Endodermal cell (in vitro differentiated cells): ENCODE measurements at regions not wholly inside any gene's neighbourhood (a gene's known extent, or its start where the extent isn't known, plus 50 kb on each side); places are given as distances from the start of the nearest gene placed in this dataset.

Experiments
- DNase-seq: peaks from one replicate; pipeline ENCODE4 v3.0.0-alpha.2; 2017
- H3K27ac ChIP-seq: 2 replicates; pipeline ENCODE4 v1.5.1; 2013; ENCODE audit warnings: mild to moderate bottlenecking, low read depth, low read length, moderate library complexity
- H3K27me3 ChIP-seq: 2 replicates; pipeline ENCODE4 v1.6.1; 2013; ENCODE audit warnings: mild to moderate bottlenecking, low read length, moderate library complexity; ENCODE audit not compliant: insufficient read depth, control insufficient read depth, poor library complexity, severe bottlenecking
- H3K36me3 ChIP-seq: 2 replicates; pipeline ENCODE4 v1.7.0; 2013; ENCODE audit warnings: mild to moderate bottlenecking, low read length, moderate library complexity; ENCODE audit not compliant: control insufficient read depth, insufficient read depth
- H3K4me1 ChIP-seq: one replicate; pipeline ENCODE4 v1.7.0; 2013; ENCODE audit warnings: low read length; ENCODE audit not compliant: control insufficient read depth, insufficient read depth
- H3K4me3 ChIP-seq: 2 replicates; pipeline ENCODE4 v1.5.1; 2013; ENCODE audit warnings: mild to moderate bottlenecking, low read length, moderate library complexity
- H3K9ac ChIP-seq: 2 replicates; pipeline ENCODE4 v1.6.1; 2013; ENCODE audit warnings: mild to moderate bottlenecking, low read length, moderate library complexity; ENCODE audit not compliant: poor library complexity, severe bottlenecking; ENCODE audit errors: extremely low read depth
- H3K9me3 ChIP-seq: 2 replicates; pipeline ENCODE4 v1.6.1; 2013; ENCODE audit warnings: mild to moderate bottlenecking, low read length, moderate library complexity; ENCODE audit not compliant: control insufficient read depth
- H3K27ac Mint-ChIP-seq: 2 replicates; pipeline ENCODE4 v1.8.0; 2020; ENCODE audit warnings: mixed read lengths
- H3K27me3 Mint-ChIP-seq: 2 replicates; pipeline ENCODE4 v1.8.0; 2021; ENCODE audit warnings: mild to moderate bottlenecking, mixed read lengths; ENCODE audit not compliant: insufficient read depth
- H3K36me3 Mint-ChIP-seq: 2 replicates; pipeline ENCODE4 v1.8.0; 2020; ENCODE audit warnings: low read depth, mixed read lengths
- H3K4me1 Mint-ChIP-seq: 2 replicates; pipeline ENCODE4 v1.8.0; 2020; ENCODE audit warnings: mixed read lengths
- H3K4me3 Mint-ChIP-seq: 2 replicates; pipeline ENCODE4 v1.8.0; 2020; ENCODE audit warnings: mild to moderate bottlenecking, moderate library complexity, mixed read lengths
- H3K9me3 Mint-ChIP-seq: 2 replicates; pipeline ENCODE4 v1.8.0; 2020; ENCODE audit warnings: mild to moderate bottlenecking, mixed read lengths
- WGBS, 2 experiments: methylation state at CpG; one replicate each; pipeline versions ENCODE4 v1.1.5 to v1.1.7; 2013; ENCODE audit warnings: missing lambda C conversion rate in 2 of 2, mixed read lengths in 1 of 2; ENCODE audit not compliant: insufficient coverage in 1 of 2, insufficient read length in 1 of 2; 5-methylcytosine and 5-hydroxymethylcytosine counted together
- TF ChIP-seq, protein P1 (sequence below): fragments of 200-600 bp; sonication (generic); conservative IDR thresholded peaks from 2 replicates; pipeline ENCODE4 v1.5.0; 2021; ENCODE audit warnings: antibody characterized with exemption, mild to moderate bottlenecking

DNA sequence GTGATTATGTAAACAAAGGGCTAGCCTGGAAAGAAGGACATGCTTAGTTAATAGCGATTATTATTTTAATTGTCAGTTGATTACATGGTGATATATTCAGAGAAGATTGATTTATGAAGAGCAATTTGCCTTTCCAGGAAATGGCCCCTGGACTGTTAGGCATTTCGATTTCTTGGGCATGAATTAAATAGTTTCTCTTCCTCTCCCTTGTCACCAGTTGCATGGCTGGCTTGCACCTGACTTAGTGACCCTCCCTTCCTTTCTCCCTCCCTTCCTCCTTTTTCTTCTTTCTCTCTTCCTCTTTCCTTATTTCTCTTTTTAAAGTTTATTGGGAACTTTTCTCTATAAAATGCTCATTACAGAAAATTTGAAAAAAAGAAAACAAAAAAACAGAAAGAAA is 235.4 kb downstream of the CDC5L start:
- WGBS, 2 experiments, result 86 to 91% methylated on average over 2 of the region's 2 CpGs
- no peaks in the 10 kb centered on the region for H3K36me3 Mint-ChIP-seq
- H3K27ac Mint-ChIP-seq, result no peak overlapping the region
- H3K4me1 ChIP-seq, result peaks cover 8% of the 10 kb centered on the region
- peaks cover 38% of the 10 kb centered on the region for H3K4me1 Mint-ChIP-seq
- TF ChIP-seq, protein P1, sequence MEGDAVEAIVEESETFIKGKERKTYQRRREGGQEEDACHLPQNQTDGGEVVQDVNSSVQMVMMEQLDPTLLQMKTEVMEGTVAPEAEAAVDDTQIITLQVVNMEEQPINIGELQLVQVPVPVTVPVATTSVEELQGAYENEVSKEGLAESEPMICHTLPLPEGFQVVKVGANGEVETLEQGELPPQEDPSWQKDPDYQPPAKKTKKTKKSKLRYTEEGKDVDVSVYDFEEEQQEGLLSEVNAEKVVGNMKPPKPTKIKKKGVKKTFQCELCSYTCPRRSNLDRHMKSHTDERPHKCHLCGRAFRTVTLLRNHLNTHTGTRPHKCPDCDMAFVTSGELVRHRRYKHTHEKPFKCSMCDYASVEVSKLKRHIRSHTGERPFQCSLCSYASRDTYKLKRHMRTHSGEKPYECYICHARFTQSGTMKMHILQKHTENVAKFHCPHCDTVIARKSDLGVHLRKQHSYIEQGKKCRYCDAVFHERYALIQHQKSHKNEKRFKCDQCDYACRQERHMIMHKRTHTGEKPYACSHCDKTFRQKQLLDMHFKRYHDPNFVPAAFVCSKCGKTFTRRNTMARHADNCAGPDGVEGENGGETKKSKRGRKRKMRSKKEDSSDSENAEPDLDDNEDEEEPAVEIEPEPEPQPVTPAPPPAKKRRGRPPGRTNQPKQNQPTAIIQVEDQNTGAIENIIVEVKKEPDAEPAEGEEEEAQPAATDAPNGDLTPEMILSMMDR, result no peak
- H3K4me3 Mint-ChIP-seq, result no peak overlapping the region
- H3K27me3 ChIP-seq, result no peaks in the 10 kb centered on the region
- H3K27me3 Mint-ChIP-seq, result no peaks in the 10 kb centered on the region
- no peaks in the 10 kb centered on the region for H3K36me3 ChIP-seq
- no peaks in the 10 kb centered on the region for H3K9me3 Mint-ChIP-seq
- no peak overlapping the region for H3K9ac ChIP-seq
- no peaks in the 10 kb centered on the region for H3K9me3 ChIP-seq
- no peak overlapping the region for H3K4me3 ChIP-seq
- no peak for DNase-seq
- H3K27ac ChIP-seq, result no peak overlapping the region

DNA sequence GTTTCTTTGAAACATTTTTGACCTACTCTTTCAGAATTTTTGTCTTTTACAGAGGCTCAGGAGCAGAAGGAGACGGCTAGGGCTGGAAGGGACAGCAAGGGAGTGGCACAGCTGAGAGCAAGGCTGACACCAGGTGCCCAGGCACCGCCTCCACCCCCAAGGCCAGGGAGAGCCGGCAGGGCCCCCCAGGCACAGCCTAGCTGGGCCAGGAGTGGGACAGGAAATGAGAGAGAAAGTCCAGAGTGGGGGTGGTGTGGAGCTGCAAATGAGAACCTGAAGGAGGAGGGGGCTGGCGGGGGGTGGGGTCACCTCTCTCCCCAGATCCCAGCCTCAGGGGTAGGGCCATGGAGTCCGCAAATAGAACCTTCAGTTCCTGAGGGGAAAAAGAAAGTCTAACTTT is 236.7 kb downstream of the CDC5L start:
- no peaks in the 10 kb centered on the region for H3K9me3 ChIP-seq
- peaks cover 38% of the 10 kb centered on the region for H3K4me1 Mint-ChIP-seq
- no peaks in the 10 kb centered on the region for H3K27me3 Mint-ChIP-seq
- no peak overlapping the region for H3K4me3 Mint-ChIP-seq
- TF ChIP-seq, protein P1, result no peak
- H3K9me3 Mint-ChIP-seq, result no peaks in the 10 kb centered on the region
- H3K9ac ChIP-seq, result no peak overlapping the region
- H3K36me3 ChIP-seq, result no peaks in the 10 kb centered on the region
- H3K27ac ChIP-seq, result no peak overlapping the region
- 75 to 79% methylated on average over 2 to 5 of the region's 5 CpGs for WGBS, 2 experiments
- peaks cover 8% of the 10 kb centered on the region for H3K4me1 ChIP-seq
- H3K4me3 ChIP-seq, result no peak overlapping the region
- no peak overlapping the region for H3K27ac Mint-ChIP-seq
- DNase-seq, result peak; percentile 75
- H3K27me3 ChIP-seq, result no peaks in the 10 kb centered on the region
- no peaks in the 10 kb centered on the region for H3K36me3 Mint-ChIP-seq

DNA sequence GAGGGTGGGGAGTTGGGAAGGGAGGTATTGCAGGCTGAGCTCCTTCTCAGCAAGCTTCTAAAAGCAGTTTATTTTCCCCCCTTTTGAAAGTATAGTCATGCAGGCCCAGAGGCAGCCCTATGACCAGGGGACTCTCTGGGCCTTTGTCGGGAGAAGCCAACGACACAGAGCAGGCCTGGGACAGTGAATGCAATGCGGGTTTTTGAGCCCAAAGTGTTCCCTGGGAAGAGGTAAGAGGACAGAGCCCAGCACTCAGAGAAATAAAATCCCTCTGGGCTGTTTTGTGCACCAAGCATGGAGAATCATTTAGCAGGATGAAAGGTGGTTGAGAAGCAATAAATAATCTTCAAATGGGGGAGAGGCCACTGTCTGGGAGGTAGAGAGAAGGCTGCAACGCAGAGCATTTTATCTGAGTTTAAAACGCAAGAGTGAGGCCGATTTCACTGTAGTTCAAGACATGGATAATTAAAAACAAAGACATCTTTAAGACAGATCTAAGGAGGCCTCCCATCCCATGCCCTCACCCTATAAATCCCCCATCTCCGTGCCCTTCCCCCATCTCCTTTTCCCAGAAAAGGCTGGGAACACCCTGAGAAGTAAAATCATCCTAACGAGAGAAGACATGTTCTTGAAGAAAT is 237.5 kb downstream of the CDC5L start:
- Histone ChIP-seq H3K36me3 (no peaks in the 10 kb centered on the region), H3K9me3 (no peaks in the 10 kb centered on the region), H3K27me3 (no peaks in the 10 kb centered on the region), H3K9ac (no peak overlapping the region), H3K4me1 (peaks cover 8% of the 10 kb centered on the region), H3K4me3 (no peak overlapping the region), H3K27ac (no peak overlapping the region)
- Mint-ChIP-seq H3K27me3 (no peaks in the 10 kb centered on the region), H3K4me1 (peaks cover 38% of the 10 kb centered on the region), H3K4me3 (no peak overlapping the region), H3K9me3 (no peaks in the 10 kb centered on the region), H3K27ac (peak overlapping the region; percentile 3), H3K36me3 (no peaks in the 10 kb centered on the region)
- TF ChIP-seq, protein P1, result no peak
- WGBS, 2 experiments, result 63 to 65% methylated on average over 8 of the region's 8 CpGs
- DNase-seq, result peak; percentile 67
